C4-2B (cell line): ENCODE measurements at regions not wholly inside any gene's neighbourhood (a gene's known extent, or its start where the extent isn't known, plus 50 kb on each side); places are given as distances from the start of the nearest gene placed in this dataset.

Experiments
- CTCF ChIP-seq: fragments of 450-650 bp; conservative IDR thresholded peaks from 2 replicates; pipeline ENCODE4 v1.5.1; 2017; ENCODE audit warnings: mild to moderate bottlenecking
- ZFX ChIP-seq: fragments of 450-650 bp; IDR thresholded peaks from 2 replicates; pipeline ENCODE4 v1.6.1; 2017

DNA sequence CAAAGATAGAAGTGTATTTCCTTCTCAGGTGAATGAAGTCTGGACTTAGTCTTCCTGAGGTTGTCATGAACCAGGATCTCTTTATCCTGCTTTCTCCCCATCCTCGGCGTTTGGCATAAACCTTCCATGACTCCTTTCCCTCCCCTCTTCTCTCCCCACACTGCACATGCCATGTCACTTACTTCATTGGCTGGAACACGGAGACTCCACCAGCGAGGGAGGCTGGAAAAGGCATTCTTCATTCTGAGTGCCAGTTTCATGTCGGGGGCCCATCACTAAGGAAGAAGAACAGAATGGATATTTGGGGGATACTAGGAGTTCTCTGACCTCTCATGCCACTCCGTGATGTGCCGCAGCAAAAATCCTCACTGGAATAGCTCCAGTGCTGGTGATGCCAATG is 105.6 kb downstream of the VCPKMT start:
- TF ChIP-seq CTCF (no peak), ZFX (no peak)
